PFSK-1 (cell line): ENCODE measurements at regions not wholly inside any gene's neighbourhood (a gene's known extent, or its start where the extent isn't known, plus 50 kb on each side); places are given as distances from the start of the nearest gene placed in this dataset.

Source experiments
- FOXP2 ChIP-seq: optimal IDR thresholded peaks from 2 replicates; pipeline ENCODE3; 2011; ENCODE audit warnings: borderline replicate concordance, control low read depth, inconsistent platforms; ENCODE audit not compliant: insufficient read depth; ENCODE audit errors: extremely low read length, extremely low read depth
- POLR2AphosphoS5 ChIP-seq: IDR thresholded peaks from 2 replicates; pipeline ENCODE4 v1.6.1; 2012; ENCODE audit warnings: low read depth, mild to moderate bottlenecking, control low read depth, low read length, moderate library complexity
- SIN3A ChIP-seq: IDR thresholded peaks from 2 replicates; pipeline ENCODE4 v1.6.1; 2012; ENCODE audit warnings: mild to moderate bottlenecking, low read length, moderate library complexity, borderline replicate concordance; ENCODE audit not compliant: insufficient read depth
- TAF1 ChIP-seq: IDR thresholded peaks from 2 replicates; pipeline ENCODE4 v1.6.1; 2012; ENCODE audit warnings: low read length, control low read depth, borderline replicate concordance; ENCODE audit not compliant: insufficient read depth
- TF ChIP-seq, protein P1 (sequence below), 2 experiments: IDR thresholded peaks; 2 replicates each; pipeline versions ENCODE4 v1.6.1 to v1.8.0; 2011 to 2012; ENCODE audit warnings: low read depth in 2 of 2, low read length in 2 of 2, control low read depth in 1 of 2, inconsistent platforms in 1 of 2, mild to moderate bottlenecking in 1 of 2, moderate library complexity in 1 of 2; ENCODE audit not compliant: insufficient read depth in 1 of 2

DNA sequence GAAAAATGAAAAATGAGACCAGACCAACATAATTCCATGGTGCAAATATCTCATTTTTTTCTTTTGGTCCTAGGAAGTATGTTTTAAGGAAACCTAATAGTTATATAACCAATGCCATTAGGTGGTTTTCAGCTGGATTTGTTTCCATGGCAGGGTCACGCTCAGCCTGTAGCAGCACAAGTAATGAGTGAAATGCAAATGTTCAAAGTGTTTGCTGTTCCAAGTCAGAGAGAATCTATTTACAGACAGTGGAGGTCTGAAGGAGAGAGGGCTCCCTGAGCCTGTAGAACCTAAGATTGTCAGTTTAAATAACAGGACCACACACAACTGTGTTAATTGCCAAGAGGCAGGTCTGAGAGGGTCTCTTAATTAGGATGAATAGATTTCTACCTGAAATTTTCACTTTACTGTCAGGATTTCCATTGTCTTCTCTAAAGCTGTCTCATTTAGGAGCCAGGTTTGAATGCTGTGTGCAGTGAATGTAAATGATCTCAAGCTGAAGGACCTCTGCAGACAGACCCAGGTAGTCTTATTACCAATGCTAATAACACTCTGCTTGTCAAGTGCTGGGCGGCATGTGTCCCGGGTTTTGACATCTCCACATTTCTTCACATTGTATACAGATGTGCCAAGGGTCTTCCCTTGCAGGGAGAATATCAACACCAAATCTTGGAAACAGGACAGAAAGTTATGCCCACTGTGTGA is 317.3 kb upstream of the NECTIN3 start:
- TF ChIP-seq FOXP2 (no peak), POLR2AphosphoS5 (no peak), SIN3A (no peak), TAF1 (no peak)
- TF ChIP-seq, protein P1, sequence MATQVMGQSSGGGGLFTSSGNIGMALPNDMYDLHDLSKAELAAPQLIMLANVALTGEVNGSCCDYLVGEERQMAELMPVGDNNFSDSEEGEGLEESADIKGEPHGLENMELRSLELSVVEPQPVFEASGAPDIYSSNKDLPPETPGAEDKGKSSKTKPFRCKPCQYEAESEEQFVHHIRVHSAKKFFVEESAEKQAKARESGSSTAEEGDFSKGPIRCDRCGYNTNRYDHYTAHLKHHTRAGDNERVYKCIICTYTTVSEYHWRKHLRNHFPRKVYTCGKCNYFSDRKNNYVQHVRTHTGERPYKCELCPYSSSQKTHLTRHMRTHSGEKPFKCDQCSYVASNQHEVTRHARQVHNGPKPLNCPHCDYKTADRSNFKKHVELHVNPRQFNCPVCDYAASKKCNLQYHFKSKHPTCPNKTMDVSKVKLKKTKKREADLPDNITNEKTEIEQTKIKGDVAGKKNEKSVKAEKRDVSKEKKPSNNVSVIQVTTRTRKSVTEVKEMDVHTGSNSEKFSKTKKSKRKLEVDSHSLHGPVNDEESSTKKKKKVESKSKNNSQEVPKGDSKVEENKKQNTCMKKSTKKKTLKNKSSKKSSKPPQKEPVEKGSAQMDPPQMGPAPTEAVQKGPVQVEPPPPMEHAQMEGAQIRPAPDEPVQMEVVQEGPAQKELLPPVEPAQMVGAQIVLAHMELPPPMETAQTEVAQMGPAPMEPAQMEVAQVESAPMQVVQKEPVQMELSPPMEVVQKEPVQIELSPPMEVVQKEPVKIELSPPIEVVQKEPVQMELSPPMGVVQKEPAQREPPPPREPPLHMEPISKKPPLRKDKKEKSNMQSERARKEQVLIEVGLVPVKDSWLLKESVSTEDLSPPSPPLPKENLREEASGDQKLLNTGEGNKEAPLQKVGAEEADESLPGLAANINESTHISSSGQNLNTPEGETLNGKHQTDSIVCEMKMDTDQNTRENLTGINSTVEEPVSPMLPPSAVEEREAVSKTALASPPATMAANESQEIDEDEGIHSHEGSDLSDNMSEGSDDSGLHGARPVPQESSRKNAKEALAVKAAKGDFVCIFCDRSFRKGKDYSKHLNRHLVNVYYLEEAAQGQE (IDR thresholded peaks at IDR 0.05; ENCODE audit: insufficient read depth in 1 of 2, low read depth in 2 of 2, low read length in 2 of 2), result no peak

DNA sequence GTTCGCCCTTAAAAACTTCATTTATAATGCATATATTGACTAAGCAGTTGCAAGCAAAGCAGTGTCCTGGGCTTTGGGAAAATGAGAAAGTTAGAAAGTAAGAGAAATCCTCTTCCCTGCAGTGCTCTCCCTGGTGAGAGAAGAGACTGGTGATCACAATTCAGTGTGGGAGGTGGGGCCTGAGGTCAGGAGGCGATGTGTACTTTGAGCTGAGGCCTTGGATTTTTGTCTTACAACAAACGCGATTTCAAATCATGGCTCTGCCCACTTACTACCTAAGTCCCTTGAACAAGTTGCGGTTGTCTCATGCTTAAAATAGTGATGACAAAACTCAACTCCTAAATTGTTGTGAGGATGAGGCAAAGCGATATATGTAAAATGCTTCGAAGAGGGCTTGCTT is 316.3 kb upstream of the NECTIN3 start:
- no peak for TF ChIP-seq FOXP2
- no peak for TF ChIP-seq SIN3A
- TF ChIP-seq, protein P1 (IDR thresholded peaks at IDR 0.05; ENCODE audit: insufficient read depth in 1 of 2, low read depth in 2 of 2, low read length in 2 of 2), result no peak
- no peak for TF ChIP-seq TAF1
- TF ChIP-seq POLR2AphosphoS5, result no peak

DNA sequence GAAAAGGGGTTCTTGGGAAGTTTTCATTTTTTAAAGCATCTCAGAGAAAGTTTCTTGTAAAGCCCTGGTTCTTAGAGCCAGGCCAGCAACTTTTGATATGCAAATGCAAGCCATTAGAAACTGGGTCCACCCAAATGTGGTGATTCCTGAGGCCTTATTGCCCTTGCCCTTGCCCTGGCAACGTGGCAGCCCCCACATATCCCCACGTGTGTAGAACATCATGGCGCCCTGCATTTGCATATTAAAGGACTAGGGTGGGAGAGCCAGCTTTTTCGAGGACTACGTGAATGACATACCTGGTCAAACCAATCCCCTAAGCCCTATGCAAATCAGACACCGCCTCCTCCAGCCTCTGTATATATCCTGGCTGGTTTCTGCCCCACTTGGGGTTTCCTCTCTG is 314.9 kb upstream of the NECTIN3 start:
- TF ChIP-seq POLR2AphosphoS5 (no peak), FOXP2 (no peak), TAF1 (no peak), SIN3A (no peak)
- TF ChIP-seq, protein P1 (IDR thresholded peaks at IDR 0.05; ENCODE audit: insufficient read depth in 1 of 2, low read depth in 2 of 2, low read length in 2 of 2), result no peak

DNA sequence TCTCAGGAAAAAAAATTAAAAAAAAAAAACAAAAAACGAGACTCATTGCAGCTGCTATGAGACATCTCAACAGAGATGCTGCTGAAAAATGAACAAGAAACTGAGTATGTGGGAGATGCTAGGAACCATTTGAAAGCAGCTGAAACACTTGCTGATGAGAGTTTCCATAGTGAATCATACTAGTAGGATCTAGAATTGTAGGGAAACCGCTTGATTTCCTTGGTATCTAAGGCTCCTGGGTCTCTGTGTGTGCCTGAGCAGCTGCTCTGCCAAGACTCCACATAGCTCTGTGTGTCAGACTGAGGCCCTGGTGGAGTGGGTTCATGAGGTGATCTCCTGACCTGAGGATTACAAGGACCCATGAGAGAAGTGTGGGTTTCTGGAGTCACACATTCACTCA is 313.4 kb upstream of the NECTIN3 start:
- TF ChIP-seq, protein P1 (IDR thresholded peaks at IDR 0.05; ENCODE audit: insufficient read depth in 1 of 2, low read depth in 2 of 2, low read length in 2 of 2), result no peak

DNA sequence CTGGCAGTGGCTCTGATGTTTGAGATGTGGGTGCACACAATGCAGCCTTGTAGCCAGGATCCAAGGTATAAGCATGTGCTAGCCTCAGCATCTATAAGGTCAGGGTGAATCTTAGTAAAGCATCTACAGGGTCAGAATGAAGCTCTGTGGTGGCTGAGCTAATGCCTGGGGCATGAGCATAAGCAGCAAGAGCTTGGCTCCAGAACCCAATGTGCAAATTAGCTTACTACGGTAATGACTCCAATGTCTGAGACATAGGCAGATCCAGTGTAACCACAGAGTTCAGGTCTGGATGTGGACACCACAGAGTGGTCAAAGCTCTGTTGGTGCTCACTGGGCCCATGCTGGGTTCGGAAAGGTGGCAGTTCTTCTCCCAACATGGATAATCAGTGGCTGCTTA is 304.5 kb upstream of the NECTIN3 start:
- TF ChIP-seq SIN3A, result no peak
- TF ChIP-seq POLR2AphosphoS5, result no peak
- no peak for TF ChIP-seq FOXP2
- no peak for TF ChIP-seq TAF1
- TF ChIP-seq, protein P1 (IDR thresholded peaks at IDR 0.05; ENCODE audit: insufficient read depth in 1 of 2, low read depth in 2 of 2, low read length in 2 of 2), result no peak
